ENCODE measurements at regions not wholly inside any gene's neighbourhood (a gene's known extent, or its start where the extent isn't known, plus 50 kb on each side); places are given as distances from the start of the nearest gene placed in this dataset.

- intact Hi-C loops (cut with DNase I) = no loop called here
These were observed 477.3 kb downstream of the FGF9 start for GRCh38 chr13:22148187-22148586.

GRCh38 chr13:22152751-22153150 lies 481.9 kb downstream of the FGF9 start:
- intact Hi-C loops (cut with DNase I) = no loop called here

More at GRCh38 chr13:22148187-22148586, 477.3 kb downstream of the FGF9 start:
- DNase-seq = no peak

GRCh38 chr13:22154041-22154440 lies 483.2 kb downstream of the FGF9 start:
- intact Hi-C loops (cut with DNase I) = no loop called here
- no peak for DNase-seq

More at GRCh38 chr13:22152751-22153150, 481.9 kb downstream of the FGF9 start:
- DNase-seq = no peak

GRCh38 chr13:22161871-22162270 lies 491.0 kb downstream of the FGF9 start:
- DNase-seq = no peak
- intact Hi-C loops (cut with DNase I) = no loop called here

GRCh38 chr13:22162889-22163288 lies 492.0 kb downstream of the FGF9 start:
- DNase-seq = no peak
- intact Hi-C loops (cut with DNase I) = no loop called here

GRCh38 chr13:22168437-22169190 lies 497.7 kb downstream of the FGF9 start:
- intact Hi-C loops (cut with DNase I) = no loop called here
- no peak for DNase-seq

- intact Hi-C loops (cut with DNase I) = no loop called here
- no peak for DNase-seq
These were observed 498.6 kb downstream of the FGF9 start for GRCh38 chr13:22169473-22169872.

- no peak for DNase-seq
- intact Hi-C loops (cut with DNase I) = no loop called here
These were observed 502.7 kb downstream of the FGF9 start for GRCh38 chr13:22173610-22174009.

GRCh38 chr13:22175241-22175640 lies 504.4 kb downstream of the FGF9 start:
- DNase-seq = no peak
- intact Hi-C loops (cut with DNase I) = no loop called here

GRCh38 chr13:22175815-22176214 lies 504.9 kb downstream of the FGF9 start:
- DNase-seq = no peak
- intact Hi-C loops (cut with DNase I) = no loop called here

GRCh38 chr13:22176968-22177520 lies 506.2 kb downstream of the FGF9 start:
- intact Hi-C loops (cut with DNase I) = no loop called here
- DNase-seq = peak in 5 of 10 donors; percentile 36 to 89 (median 51)

- no peak for DNase-seq
- intact Hi-C loops (cut with DNase I) = no loop called here
These were observed 508.0 kb downstream of the FGF9 start for GRCh38 chr13:22178878-22179277.

GRCh38 chr13:22187329-22187728 lies 516.5 kb downstream of the FGF9 start:
- no peak for DNase-seq
- intact Hi-C loops (cut with DNase I) = no loop called here

- intact Hi-C loops (cut with DNase I) = no loop called here
- no peak for DNase-seq
These were observed 518.5 kb downstream of the FGF9 start for GRCh38 chr13:22189176-22190048.

GRCh38 chr13:22193070-22193469 lies 522.2 kb downstream of the FGF9 start:
- DNase-seq = no peak
- intact Hi-C loops (cut with DNase I) = no loop called here

- DNase-seq = no peak
- intact Hi-C loops (cut with DNase I) = no loop called here
These were observed 523.4 kb downstream of the FGF9 start for GRCh38 chr13:22194106-22194805.

GRCh38 chr13:22195726-22196125 lies 524.9 kb downstream of the FGF9 start:
- DNase-seq = no peak
- intact Hi-C loops (cut with DNase I) = no loop called here

GRCh38 chr13:22196777-22197176 lies 525.9 kb downstream of the FGF9 start:
- intact Hi-C loops (cut with DNase I) = no loop called here
- no peak for DNase-seq

GRCh38 chr13:22198001-22198400 lies 527.1 kb downstream of the FGF9 start:
- peak in 4 of 10 donors; percentile 13 to 80 (median 29) for DNase-seq
- intact Hi-C loops (cut with DNase I) = no loop called here

GRCh38 chr13:22198641-22199217 lies 527.9 kb downstream of the FGF9 start:
- intact Hi-C loops (cut with DNase I) = no loop called here

More at GRCh38 chr13:22198641-22199217, 527.9 kb downstream of the FGF9 start:
- no peak for DNase-seq

All from posterior cingulate gyrus (tissue), 11 donors.